HL-60/S4 (cell line): ENCODE measurements at regions not wholly inside any gene's neighbourhood (a gene's known extent, or its start where the extent isn't known, plus 50 kb on each side); places are given as distances from the start of the nearest gene placed in this dataset.

Source experiments
- in situ Hi-C: fragments of 300-500 bp; cut with MboI; formaldehyde crosslinking; loops from 2 replicates; pipeline ENCODE4 v1.14.3; 2022; ENCODE audit warnings: low sequenced_read_pairs

GRCh38 chr2:134189009-134189720 lies 64.7 kb upstream of the MGAT5 start:
- in situ Hi-C loops, result no loop called here

- in situ Hi-C loops, result no loop called here
Measured at GRCh38 chr2:134190062-134190806, 63.6 kb upstream of the MGAT5 start.

DNA sequence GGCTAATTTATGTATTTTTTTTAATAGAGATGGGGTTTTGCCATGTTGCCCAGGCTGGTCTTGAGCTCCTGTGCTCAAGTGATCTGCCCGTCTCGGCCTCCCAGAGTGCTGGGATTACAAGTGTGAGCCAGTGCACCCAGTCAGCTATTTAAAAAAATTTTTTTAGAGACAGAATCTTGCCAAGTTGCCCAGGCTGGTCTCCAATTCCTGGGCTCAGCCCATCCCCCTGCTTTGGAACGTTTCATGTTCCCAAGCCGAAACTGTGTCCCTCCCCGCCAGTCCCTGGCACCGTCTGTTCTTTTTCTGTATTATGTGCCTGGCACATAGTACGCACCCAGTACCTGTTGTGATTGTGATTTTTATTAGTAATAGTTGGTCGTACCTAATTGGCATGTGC lies 63.1 kb upstream of the MGAT5 start:
- in situ Hi-C loops, result no loop called here

GRCh38 chr2:134191835-134192234 lies 62.0 kb upstream of the MGAT5 start:
- in situ Hi-C loops, result no loop called here

DNA sequence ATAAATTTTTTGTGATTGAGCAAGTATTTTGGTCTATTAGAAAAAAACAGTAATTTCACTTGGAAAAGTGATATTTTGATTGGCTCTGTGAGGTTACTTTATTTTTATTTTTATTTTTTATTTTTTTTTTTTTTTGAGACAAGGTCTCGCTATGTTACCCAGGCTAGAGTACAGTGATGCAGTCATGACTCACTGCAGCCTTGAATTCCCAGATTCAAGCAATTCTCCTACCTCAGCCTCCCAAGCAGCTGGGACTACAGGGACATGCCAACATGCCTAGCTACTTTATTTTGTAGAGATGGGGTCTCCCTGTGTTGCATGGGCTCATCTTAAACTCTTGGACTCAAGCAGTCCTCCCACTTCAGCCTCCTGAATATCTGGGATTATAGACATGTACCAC lies 60.9 kb upstream of the MGAT5 start:
- in situ Hi-C loops, result no loop called here

- in situ Hi-C loops, result no loop called here
Measured at GRCh38 chr2:134194519-134194918, 59.4 kb upstream of the MGAT5 start.

- in situ Hi-C loops, result no loop called here
Measured at GRCh38 chr2:134195341-134195740, 58.5 kb upstream of the MGAT5 start.

DNA sequence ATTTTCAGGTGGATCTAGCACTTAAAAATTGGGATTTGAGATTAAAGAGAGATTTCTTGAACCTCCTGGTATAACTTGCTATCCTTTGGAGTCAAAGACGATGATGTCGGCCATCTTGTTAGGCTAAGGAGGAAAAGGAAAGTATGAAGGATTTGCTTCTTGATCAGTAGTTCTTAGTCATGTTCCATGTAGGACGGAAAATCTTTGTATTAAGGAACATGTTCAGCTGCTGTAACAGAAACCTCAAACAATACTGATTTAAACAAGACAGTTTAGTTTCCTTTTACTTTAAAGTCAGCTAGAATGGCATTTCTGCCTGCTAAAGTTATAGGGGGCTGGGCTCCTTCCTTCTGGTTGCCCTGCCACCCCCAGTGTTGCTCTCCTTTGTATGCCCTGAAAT lies 56.4 kb upstream of the MGAT5 start:
- in situ Hi-C loops, result no loop called here

GRCh38 chr2:134198006-134198634 lies 55.8 kb upstream of the MGAT5 start:
- in situ Hi-C loops, result no loop called here

- in situ Hi-C loops, result no loop called here
Measured at GRCh38 chr2:134199123-134199522, 54.7 kb upstream of the MGAT5 start.

- in situ Hi-C loops, result loop anchor here (25.0 kb wide), 1 partner anchor 88 kb away; no protein-coding TSS in a partner anchor
Measured at GRCh38 chr2:134200036-134200618, 53.7 kb upstream of the MGAT5 start.

DNA sequence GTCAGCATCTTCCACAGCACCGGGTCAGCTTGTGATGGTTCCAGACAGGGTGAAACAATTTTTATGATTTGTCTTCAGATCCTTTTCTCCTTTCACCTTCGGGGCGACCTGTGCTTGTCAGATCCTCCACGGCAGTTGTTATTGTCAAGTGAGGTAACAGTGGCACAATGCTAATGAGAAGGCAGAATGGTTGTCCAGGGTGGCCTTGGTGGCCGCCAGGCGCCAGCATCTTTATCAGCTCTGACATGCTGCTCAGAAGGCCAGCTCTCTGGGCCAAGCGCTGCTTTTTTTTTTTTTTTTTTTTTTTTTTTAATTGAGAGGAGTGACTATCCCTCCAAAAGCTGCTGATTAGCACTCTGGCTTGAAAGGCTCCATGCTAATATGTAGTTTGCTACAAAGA lies 52.3 kb upstream of the MGAT5 start:
- in situ Hi-C loops, result loop anchor here (25.0 kb wide), 1 partner anchor 89 kb away; no protein-coding TSS in a partner anchor

GRCh38 chr2:134202371-134202770 lies 51.5 kb upstream of the MGAT5 start:
- in situ Hi-C loops, result loop anchor here (25.0 kb wide), 1 partner anchor 90 kb away; no protein-coding TSS in a partner anchor

DNA sequence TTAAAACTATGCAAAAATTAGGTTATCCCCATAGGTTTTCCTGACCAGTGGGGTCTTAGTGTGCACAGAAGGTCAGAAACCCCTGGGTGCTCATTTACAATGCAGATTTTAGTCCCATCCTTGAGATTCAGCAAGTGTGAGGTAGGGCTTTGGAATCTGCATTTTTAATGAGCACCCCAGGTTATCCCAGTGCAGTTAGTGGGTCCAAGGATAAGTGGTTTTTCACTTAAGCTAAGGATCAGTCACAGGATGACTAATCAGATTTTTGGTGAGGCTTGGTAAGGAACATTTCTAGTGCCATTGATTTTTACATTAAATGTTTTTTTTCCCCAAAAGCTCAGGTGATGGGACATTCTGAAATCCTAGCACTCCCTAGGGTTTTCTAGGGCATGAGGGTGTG lies 50.7 kb upstream of the MGAT5 start:
- in situ Hi-C loops, result loop anchor here (25.0 kb wide), 1 partner anchor 91 kb away; no protein-coding TSS in a partner anchor
